ENCODE measurements at regions not wholly inside any gene's neighbourhood (a gene's known extent, or its start where the extent isn't known, plus 50 kb on each side); places are given as distances from the start of the nearest gene placed in this dataset.

GRCh38 chr7:13144673-13145072 is 457.2 kb downstream of the ARL4A start:
- Histone ChIP-seq H3K27me3 (ENCODE audit: control insufficient read depth, insufficient read depth, low read length) (no peaks in the 10 kb centered on the region), H3K36me3 (ENCODE audit: control insufficient read depth, insufficient read depth, low read length) (no peaks in the 10 kb centered on the region), H3K4me3 (ENCODE audit: low read depth, low read length) (no peak overlapping the region)
- DNase-seq (ENCODE audit: low read depth): no peak
- TF ChIP-seq, protein P1, sequence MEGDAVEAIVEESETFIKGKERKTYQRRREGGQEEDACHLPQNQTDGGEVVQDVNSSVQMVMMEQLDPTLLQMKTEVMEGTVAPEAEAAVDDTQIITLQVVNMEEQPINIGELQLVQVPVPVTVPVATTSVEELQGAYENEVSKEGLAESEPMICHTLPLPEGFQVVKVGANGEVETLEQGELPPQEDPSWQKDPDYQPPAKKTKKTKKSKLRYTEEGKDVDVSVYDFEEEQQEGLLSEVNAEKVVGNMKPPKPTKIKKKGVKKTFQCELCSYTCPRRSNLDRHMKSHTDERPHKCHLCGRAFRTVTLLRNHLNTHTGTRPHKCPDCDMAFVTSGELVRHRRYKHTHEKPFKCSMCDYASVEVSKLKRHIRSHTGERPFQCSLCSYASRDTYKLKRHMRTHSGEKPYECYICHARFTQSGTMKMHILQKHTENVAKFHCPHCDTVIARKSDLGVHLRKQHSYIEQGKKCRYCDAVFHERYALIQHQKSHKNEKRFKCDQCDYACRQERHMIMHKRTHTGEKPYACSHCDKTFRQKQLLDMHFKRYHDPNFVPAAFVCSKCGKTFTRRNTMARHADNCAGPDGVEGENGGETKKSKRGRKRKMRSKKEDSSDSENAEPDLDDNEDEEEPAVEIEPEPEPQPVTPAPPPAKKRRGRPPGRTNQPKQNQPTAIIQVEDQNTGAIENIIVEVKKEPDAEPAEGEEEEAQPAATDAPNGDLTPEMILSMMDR (IDR thresholded peaks at IDR 0.05; ENCODE audit: insufficient read depth, low read depth, low read length): no peak
- POLR2A ChIA-PET: no interaction called here
- CTCF ChIA-PET: interaction anchor here (1.7 kb wide), 1 partner anchor 458 kb away, joined by 4 read pairs; no protein-coding TSS in a partner anchor

DNA sequence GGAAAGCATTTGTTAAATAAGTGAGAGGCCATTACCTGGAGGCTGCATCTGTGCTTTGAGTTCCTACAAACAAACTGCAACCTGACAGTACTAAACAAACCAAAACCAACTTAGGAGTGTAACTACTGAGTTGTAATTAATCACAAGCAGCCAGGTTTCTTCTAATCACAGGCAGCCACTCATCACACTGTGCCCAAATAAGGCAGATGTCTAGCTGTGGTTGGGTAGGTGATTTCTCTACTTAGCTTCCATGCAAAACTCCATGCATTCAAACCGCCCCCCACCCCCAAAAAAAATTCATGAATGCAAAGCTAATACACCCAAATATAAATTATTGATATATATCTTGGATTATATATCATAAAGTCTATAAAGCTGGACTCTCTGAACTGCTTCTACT is 461.1 kb downstream of the ARL4A start:
- ChIA-PET CTCF (no interaction called here), POLR2A (no interaction called here)
- TF ChIP-seq, protein P1 (IDR thresholded peaks at IDR 0.05; ENCODE audit: insufficient read depth, low read depth, low read length): no peak
- Histone ChIP-seq H3K27me3 (ENCODE audit: control insufficient read depth, insufficient read depth, low read length) (no peaks in the 10 kb centered on the region), H3K36me3 (ENCODE audit: control insufficient read depth, insufficient read depth, low read length) (no peaks in the 10 kb centered on the region), H3K4me3 (ENCODE audit: low read depth, low read length) (no peak overlapping the region)
- no peak for DNase-seq (ENCODE audit: low read depth)

DNA sequence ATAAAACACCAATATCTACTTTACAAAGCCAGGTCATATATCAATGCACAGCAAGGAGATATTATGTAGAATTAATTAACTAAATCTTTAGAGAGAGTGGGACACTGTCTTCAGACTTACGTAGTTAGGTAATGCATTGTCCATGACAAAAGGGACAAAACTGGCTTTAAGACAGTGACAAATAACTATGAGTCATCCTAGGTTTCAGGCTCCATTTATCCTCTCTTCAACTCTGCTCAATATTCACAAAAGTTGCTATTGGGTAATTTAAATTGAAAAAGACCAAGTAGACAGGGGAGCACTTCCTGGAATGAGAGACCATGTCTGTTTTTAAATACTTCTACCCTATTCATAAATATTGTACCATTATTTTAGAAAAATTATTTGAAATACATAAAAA is 464.5 kb downstream of the ARL4A start:
- Histone ChIP-seq H3K36me3 (ENCODE audit: control insufficient read depth, insufficient read depth, low read length) (no peaks in the 10 kb centered on the region), H3K27me3 (ENCODE audit: control insufficient read depth, insufficient read depth, low read length) (no peaks in the 10 kb centered on the region), H3K4me3 (ENCODE audit: low read depth, low read length) (no peak overlapping the region)
- TF ChIP-seq, protein P1 (IDR thresholded peaks at IDR 0.05; ENCODE audit: insufficient read depth, low read depth, low read length): no peak
- CTCF ChIA-PET: no interaction called here
- POLR2A ChIA-PET: no interaction called here
- no peak for DNase-seq (ENCODE audit: low read depth)

DNA sequence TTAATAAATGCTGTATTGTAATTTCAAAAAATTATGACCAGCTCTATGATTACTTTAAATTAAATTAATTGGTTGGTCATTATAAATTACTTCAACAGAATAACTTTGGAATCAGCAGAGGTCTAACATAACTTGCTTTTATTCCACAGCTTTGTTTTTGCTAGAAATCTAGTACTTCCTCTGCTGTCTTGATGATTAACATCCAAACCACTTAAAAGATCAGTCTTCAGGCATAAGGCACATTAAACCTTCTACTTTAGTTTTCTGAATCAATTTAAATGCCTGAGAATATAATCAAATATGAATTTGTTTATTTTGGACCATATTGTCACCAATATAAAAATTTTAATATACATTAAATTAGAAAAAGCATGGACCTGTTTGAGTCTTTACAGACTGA is 465.3 kb downstream of the ARL4A start:
- ChIA-PET POLR2A (no interaction called here), CTCF (no interaction called here)
- no peaks in the 10 kb centered on the region for H3K27me3 ChIP-seq (ENCODE audit: control insufficient read depth, insufficient read depth, low read length)
- H3K4me3 ChIP-seq (ENCODE audit: low read depth, low read length): no peak overlapping the region
- TF ChIP-seq, protein P1 (IDR thresholded peaks at IDR 0.05; ENCODE audit: insufficient read depth, low read depth, low read length): no peak
- no peak for DNase-seq (ENCODE audit: low read depth)
- no peaks in the 10 kb centered on the region for H3K36me3 ChIP-seq (ENCODE audit: control insufficient read depth, insufficient read depth, low read length)

GRCh38 chr7:13153266-13153665 is 465.8 kb downstream of the ARL4A start:
- POLR2A ChIA-PET: no interaction called here
- H3K4me3 ChIP-seq (ENCODE audit: low read depth, low read length): no peak overlapping the region
- H3K36me3 ChIP-seq (ENCODE audit: control insufficient read depth, insufficient read depth, low read length): no peaks in the 10 kb centered on the region
- DNase-seq (ENCODE audit: low read depth): no peak
- H3K27me3 ChIP-seq (ENCODE audit: control insufficient read depth, insufficient read depth, low read length): no peaks in the 10 kb centered on the region
- TF ChIP-seq, protein P1 (IDR thresholded peaks at IDR 0.05; ENCODE audit: insufficient read depth, low read depth, low read length): no peak
- CTCF ChIA-PET: no interaction called here

Measured in BJ (cell line).